Mucosa of stomach (tissue), 1 donor: ENCODE measurements at regions not wholly inside any gene's neighbourhood (a gene's known extent, or its start where the extent isn't known, plus 50 kb on each side); places are given as distances from the start of the nearest gene placed in this dataset.

Source experiments
- H3K27me3 ChIP-seq: one replicate; pipeline ENCODE4 v1.7.0; 2013; ENCODE audit warnings: mild to moderate bottlenecking, low read length; ENCODE audit not compliant: control insufficient read depth, insufficient read depth
- H3K36me3 ChIP-seq: one replicate; pipeline ENCODE4 v1.7.0; 2013; ENCODE audit warnings: low read length; ENCODE audit not compliant: control insufficient read depth, insufficient read depth
- H3K4me1 ChIP-seq: one replicate; pipeline ENCODE4 v1.7.0; 2013; ENCODE audit warnings: mild to moderate bottlenecking, low read length; ENCODE audit not compliant: control insufficient read depth, insufficient read depth
- H3K4me3 ChIP-seq: one replicate; pipeline ENCODE4 v1.7.0; 2013; ENCODE audit warnings: low read length
- H3K9ac ChIP-seq: one replicate; pipeline ENCODE4 v1.7.0; 2013; ENCODE audit warnings: mild to moderate bottlenecking, low read length, moderate library complexity
- H3K9me3 ChIP-seq: one replicate; pipeline ENCODE4 v1.7.0; 2013; ENCODE audit warnings: mild to moderate bottlenecking, low read length, moderate library complexity; ENCODE audit not compliant: control insufficient read depth
- donor health status: Pancreatic carcinoma.

DNA sequence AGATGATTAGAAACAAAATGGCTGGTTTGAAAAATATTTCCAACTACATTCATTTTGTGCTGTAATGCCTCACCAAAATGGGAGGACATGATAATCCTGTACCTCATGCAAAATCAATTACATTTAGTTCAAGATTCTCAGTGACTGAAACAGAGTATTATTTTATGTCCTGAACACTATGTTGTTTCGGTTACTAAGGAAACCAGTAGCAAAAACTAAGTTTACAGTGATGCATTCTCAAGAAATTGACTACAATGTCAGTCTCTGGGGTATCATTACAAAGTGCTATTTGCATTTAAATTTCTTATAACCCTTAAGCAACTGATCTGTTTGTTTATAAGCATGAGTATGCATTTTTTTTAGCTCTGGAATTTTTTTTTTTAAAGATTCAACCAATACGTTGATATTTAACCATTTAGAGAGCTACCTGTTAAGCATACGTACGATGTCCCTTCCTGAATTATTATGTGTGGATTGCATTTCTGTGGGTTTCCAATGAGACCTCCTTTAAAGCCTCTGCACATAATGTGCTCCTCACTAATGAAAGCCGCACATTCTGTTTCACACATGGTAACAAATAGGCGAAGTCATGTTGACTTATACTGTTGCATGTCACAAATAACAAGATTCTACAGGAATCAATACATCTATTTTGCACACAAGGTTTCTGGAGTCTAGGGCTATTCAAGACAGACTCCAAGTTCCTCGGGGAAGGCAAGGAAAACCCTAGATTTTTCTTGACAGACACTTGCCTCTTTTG, 1035.7 kb downstream of the ADGRL2 start:
- Histone ChIP-seq H3K9me3 (no peaks in the 10 kb centered on the region), H3K27me3 (no peaks in the 10 kb centered on the region), H3K4me3 (no peak overlapping the region), H3K4me1 (no peaks in the 10 kb centered on the region), H3K9ac (no peak overlapping the region), H3K36me3 (no peaks in the 10 kb centered on the region)

DNA sequence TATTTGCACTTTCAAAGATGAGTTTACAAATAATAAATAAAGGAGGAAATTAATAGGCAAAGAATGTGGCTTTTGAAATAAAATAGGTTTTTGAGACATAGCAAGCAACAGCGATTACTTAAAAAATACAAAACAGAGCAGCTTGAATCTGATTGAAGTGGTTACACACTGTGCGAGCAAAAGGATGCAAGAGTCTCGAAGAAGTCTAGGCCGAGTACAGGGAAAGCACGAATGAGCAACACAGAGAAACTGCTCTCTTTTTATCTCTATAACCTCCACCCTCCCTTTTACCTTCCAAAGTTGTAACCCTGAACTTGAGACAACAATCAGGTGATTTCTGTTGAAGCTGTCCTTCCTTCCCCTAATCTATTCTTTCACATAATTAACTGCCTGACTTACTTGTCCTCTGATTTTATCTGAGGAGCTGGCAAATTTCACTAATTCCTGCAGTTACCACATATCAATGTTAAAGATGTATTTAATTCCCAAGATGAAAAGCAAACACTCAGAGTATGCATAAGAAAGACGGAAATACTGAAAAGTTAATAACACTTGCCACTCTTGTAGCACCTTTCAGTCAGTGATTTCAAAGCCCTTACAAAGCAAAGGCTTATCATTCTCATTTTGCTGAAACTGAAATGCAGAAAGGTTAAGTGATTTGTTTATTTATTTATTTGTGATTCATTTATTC, 1030.1 kb downstream of the ADGRL2 start:
- no peaks in the 10 kb centered on the region for H3K9me3 ChIP-seq
- H3K9ac ChIP-seq: no peak overlapping the region
- no peaks in the 10 kb centered on the region for H3K4me1 ChIP-seq
- no peak overlapping the region for H3K4me3 ChIP-seq
- no peaks in the 10 kb centered on the region for H3K27me3 ChIP-seq
- H3K36me3 ChIP-seq: no peaks in the 10 kb centered on the region

DNA sequence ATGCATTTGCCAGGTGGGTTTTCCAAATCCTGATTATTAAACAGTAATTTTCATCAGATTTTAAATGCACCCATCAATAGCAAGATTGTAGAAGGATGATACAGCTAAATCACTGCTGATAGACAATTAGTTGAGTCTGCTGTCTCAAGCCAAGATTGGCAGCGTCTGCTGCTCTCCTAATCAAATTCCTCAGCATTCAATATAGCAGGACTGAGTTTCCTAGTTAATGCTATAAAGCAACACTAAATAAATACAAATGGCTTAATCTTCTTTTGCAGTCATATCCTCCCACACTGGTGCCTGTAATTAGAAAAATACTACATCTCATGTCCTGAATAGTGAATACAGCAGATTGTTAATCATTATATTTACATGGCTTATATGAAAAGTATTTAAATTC, 1028.8 kb downstream of the ADGRL2 start:
- no peaks in the 10 kb centered on the region for H3K4me1 ChIP-seq
- no peak overlapping the region for H3K4me3 ChIP-seq
- H3K36me3 ChIP-seq: no peaks in the 10 kb centered on the region
- H3K9me3 ChIP-seq: no peaks in the 10 kb centered on the region
- H3K27me3 ChIP-seq: no peaks in the 10 kb centered on the region
- no peak overlapping the region for H3K9ac ChIP-seq

DNA sequence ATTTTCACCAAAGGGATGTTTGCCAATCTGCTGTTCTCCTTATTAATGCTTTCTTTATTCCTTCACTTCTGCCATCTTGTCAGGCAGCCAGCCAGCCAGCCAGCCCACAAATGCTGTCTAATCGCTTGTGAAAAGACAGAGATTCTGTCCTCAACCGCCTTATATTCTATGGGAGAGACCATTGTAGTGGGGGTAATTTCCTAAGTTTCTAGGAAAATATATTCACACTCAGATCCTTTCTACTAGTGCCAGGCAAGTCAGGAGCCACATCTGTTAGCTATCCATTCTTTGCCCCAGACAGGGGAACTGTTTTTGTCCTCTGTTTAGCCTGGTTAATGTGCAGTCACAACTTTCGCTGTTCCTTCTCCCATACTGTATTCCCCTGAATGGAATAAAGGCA, 1023.1 kb downstream of the ADGRL2 start:
- H3K4me3 ChIP-seq: no peak overlapping the region
- no peak overlapping the region for H3K9ac ChIP-seq
- H3K4me1 ChIP-seq: no peaks in the 10 kb centered on the region
- H3K36me3 ChIP-seq: no peaks in the 10 kb centered on the region
- H3K9me3 ChIP-seq: no peaks in the 10 kb centered on the region
- no peaks in the 10 kb centered on the region for H3K27me3 ChIP-seq

DNA sequence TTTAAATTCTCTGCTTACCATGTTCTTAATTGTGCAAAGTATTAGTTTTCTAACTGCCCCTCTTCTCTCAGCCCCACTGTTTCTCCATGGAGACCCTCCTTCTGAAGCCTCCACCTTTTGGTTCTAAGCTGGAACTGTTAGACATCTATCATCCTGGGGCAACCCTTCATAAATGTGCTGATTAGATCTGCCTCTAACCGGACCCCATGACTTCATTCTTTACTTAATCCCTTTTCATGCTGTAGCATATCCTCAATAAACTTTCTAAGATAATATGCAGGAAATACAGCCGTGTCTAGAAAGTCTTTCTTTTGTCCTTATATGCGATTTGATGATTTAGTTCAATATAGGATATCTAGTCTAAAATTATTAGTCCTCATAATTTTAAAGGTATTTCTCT, 1020.1 kb downstream of the ADGRL2 start:
- Histone ChIP-seq H3K4me3 (no peak overlapping the region), H3K36me3 (no peaks in the 10 kb centered on the region), H3K9ac (no peak overlapping the region), H3K27me3 (no peaks in the 10 kb centered on the region), H3K4me1 (no peaks in the 10 kb centered on the region), H3K9me3 (no peaks in the 10 kb centered on the region)

DNA sequence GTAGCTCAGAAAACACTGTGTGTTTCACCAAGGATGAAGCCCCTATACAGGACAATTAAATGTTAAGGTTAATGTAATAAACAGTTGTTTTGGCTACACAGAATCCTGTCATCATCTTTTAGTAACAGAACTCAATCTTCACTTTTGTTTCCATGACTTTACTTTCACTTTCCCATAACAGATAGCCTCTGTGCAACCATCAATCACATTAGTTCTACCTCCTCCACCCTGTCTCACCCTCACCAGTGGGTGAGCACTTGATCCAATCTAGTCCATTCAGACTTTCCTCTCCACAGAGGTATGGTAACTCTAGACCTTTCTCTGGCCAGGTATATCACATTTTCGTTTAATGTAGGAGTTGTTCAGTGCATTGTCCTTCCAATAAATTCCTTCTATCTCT, 1018.5 kb downstream of the ADGRL2 start:
- Histone ChIP-seq H3K9ac (no peak overlapping the region), H3K4me1 (no peaks in the 10 kb centered on the region), H3K4me3 (no peak overlapping the region), H3K9me3 (no peaks in the 10 kb centered on the region), H3K27me3 (no peaks in the 10 kb centered on the region), H3K36me3 (no peaks in the 10 kb centered on the region)

DNA sequence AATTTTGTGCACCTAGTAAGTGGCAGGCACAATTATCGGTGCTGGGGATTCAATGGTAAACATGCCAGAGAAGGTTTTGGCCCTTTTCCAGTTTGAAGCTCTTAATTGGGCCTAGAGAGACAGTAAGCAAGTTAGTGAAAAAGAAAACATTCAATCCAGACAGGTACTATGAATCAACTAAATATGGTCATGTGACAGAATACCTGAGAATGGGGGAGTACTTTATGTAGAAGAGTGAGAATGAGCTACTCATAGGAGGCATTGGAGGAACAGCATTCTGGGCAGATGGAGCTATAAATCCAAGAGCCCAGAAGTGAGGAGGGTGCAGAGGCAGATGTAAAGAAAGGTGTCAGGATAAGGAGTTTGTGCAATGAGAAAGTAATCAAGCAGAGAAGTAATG, 1017.9 kb downstream of the ADGRL2 start:
- H3K4me3 ChIP-seq: no peak overlapping the region
- no peaks in the 10 kb centered on the region for H3K9me3 ChIP-seq
- H3K4me1 ChIP-seq: no peaks in the 10 kb centered on the region
- no peaks in the 10 kb centered on the region for H3K36me3 ChIP-seq
- H3K27me3 ChIP-seq: no peaks in the 10 kb centered on the region
- no peak overlapping the region for H3K9ac ChIP-seq

DNA sequence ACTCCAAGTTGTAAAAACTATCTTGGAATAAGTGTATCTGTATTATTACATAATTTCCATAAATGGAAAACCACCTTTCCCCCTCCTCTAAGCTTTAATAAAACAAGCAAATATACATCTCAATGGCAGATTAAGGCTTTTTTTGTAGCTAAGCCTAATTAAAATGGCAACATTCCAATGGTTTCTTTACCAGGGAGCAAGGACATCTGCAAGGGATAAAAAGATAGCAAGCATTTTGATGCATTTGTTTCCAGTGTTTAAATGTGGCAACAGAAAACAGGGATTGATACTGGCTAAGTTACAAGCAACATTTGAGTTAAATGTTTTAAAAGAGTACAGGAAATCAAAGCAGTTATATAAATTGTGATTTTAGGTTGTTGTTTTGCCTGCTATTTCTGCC, 1012.7 kb downstream of the ADGRL2 start:
- no peaks in the 10 kb centered on the region for H3K9me3 ChIP-seq
- H3K4me3 ChIP-seq: no peak overlapping the region

DNA sequence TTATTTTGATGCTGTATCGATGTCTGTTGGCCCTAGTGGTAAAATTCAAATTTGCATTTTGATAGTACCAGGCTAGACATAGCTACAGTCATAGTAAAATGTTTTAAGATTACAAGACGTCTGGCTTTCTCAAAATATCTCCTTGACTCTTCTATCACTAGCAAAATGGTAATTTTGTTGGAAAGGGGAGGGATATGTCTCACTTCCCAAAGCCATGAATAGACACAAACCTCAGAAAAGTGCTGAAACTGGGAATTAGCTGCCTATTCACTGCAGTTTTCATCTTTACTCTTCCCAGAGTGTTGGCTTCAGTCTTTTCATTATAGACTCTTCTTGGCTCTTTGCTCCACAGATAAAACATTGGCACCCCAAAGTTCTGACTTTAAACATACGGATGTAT, 1009.9 kb downstream of the ADGRL2 start:
- Histone ChIP-seq H3K9ac (no peak overlapping the region), H3K4me1 (no peaks in the 10 kb centered on the region), H3K36me3 (no peaks in the 10 kb centered on the region), H3K27me3 (no peaks in the 10 kb centered on the region), H3K9me3 (no peaks in the 10 kb centered on the region), H3K4me3 (no peak overlapping the region)

More for the DNA sequence above, 1012.7 kb downstream of the ADGRL2 start:
- H3K27me3 ChIP-seq: no peaks in the 10 kb centered on the region
- H3K4me1 ChIP-seq: no peaks in the 10 kb centered on the region
- H3K9ac ChIP-seq: no peak overlapping the region
- no peaks in the 10 kb centered on the region for H3K36me3 ChIP-seq

DNA sequence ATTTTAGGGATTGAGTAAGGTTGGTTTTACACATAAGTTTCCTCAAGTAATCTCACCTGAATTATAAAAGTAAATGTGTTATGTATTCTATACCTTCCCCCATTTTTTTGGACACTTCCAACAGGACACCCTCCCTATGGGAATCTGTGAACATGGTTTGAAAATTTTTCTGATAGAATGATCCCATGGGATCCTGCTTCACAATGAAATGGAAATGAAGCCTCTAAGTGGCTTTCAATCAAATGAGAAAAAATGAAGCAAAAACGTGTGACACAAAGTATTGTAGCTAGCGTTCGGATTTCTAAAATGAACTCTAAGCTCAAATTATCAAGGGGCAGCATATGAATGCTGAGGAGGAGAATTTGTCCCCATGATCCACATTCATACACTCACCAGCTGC, 1006.8 kb downstream of the ADGRL2 start:
- Histone ChIP-seq H3K36me3 (no peaks in the 10 kb centered on the region), H3K9me3 (no peaks in the 10 kb centered on the region)

DNA sequence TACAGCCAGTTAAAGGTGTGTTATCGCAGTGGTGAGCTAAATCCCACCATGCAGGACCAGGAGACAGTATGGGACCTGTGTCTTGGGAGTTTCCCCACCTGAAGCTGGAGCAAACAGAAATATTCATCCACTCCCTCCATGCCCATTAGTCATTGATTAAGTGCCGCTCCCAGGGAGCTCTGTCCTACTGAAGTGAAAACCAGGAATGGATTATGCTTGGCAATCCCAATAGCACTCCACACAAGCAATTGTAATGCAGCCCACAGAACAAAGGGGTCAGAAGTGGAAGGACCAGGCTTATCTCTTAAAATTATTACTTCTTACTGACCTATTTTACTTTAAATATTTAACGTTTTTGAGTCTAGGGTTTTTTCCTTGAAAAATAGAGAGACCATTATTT, 1005.4 kb downstream of the ADGRL2 start:
- Histone ChIP-seq H3K9me3 (no peaks in the 10 kb centered on the region), H3K9ac (no peak overlapping the region), H3K4me3 (no peak overlapping the region), H3K4me1 (no peaks in the 10 kb centered on the region), H3K27me3 (no peaks in the 10 kb centered on the region), H3K36me3 (no peaks in the 10 kb centered on the region)

More for the DNA sequence above, 1006.8 kb downstream of the ADGRL2 start:
- no peaks in the 10 kb centered on the region for H3K4me1 ChIP-seq
- no peak overlapping the region for H3K9ac ChIP-seq
- H3K27me3 ChIP-seq: no peaks in the 10 kb centered on the region
- H3K4me3 ChIP-seq: no peak overlapping the region

DNA sequence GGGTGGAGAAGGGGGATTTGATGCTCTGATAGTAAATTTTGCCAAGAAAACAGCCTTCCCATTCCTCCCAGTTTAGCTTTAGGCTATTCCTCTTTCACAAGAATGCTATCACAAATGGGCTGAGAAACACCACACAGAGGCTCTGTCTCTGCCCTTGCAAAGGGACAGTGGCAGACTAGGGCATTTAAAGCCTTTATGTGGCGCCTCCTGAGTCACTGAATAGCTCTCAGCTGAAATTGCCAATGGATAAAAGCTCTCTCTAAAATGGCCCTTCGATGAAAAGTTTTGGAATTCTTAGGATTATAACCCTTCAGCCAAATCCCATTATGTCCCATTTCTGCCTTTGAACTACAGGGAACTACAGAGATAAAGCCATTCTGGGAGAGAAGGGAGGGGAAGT, 1000.4 kb downstream of the ADGRL2 start:
- no peaks in the 10 kb centered on the region for H3K9me3 ChIP-seq
- H3K9ac ChIP-seq: no peak overlapping the region
- no peak overlapping the region for H3K4me3 ChIP-seq
- no peaks in the 10 kb centered on the region for H3K27me3 ChIP-seq
- H3K36me3 ChIP-seq: no peaks in the 10 kb centered on the region
- H3K4me1 ChIP-seq: no peaks in the 10 kb centered on the region
